ENCODE measurements at regions not wholly inside any gene's neighbourhood (a gene's known extent, or its start where the extent isn't known, plus 50 kb on each side); places are given as distances from the start of the nearest gene placed in this dataset.

GRCh38 chr1:191595170-191595569 lies 563.1 kb upstream of the RGS18 start:
- Mint-ChIP-seq H3K27ac (no peak overlapping the region), H3K4me1 (no peaks in the 10 kb centered on the region), H3K27me3 (no peaks in the 10 kb centered on the region), H3K4me3 (no peak overlapping the region), H3K36me3 (ENCODE audit: low read depth) (no peaks in the 10 kb centered on the region), H3K9me3 (peaks cover 3% of the 10 kb centered on the region)
- ChIA-PET POLR2A (no interaction called here), CTCF (no interaction called here)
- DNase-seq = no peak

GRCh38 chr1:191608367-191608766 lies 549.9 kb upstream of the RGS18 start:
- Mint-ChIP-seq H3K27me3 (no peaks in the 10 kb centered on the region), H3K9me3 (no peaks in the 10 kb centered on the region)

GRCh38 chr1:191609305-191609704 lies 549.0 kb upstream of the RGS18 start:
- CTCF ChIA-PET = no interaction called here
- POLR2A ChIA-PET = no interaction called here
- Mint-ChIP-seq H3K9me3 (peaks cover 2% of the 10 kb centered on the region), H3K4me3 (no peak overlapping the region), H3K4me1 (no peaks in the 10 kb centered on the region), H3K27ac (no peak overlapping the region), H3K27me3 (no peaks in the 10 kb centered on the region), H3K36me3 (ENCODE audit: low read depth) (no peaks in the 10 kb centered on the region)
- no peak for DNase-seq

More at GRCh38 chr1:191608367-191608766, 549.9 kb upstream of the RGS18 start:
- Mint-ChIP-seq H3K4me1 (no peaks in the 10 kb centered on the region), H3K36me3 (ENCODE audit: low read depth) (no peaks in the 10 kb centered on the region), H3K4me3 (no peak overlapping the region), H3K27ac (no peak overlapping the region)
- ChIA-PET CTCF (no interaction called here), POLR2A (no interaction called here)
- DNase-seq = no peak

GRCh38 chr1:191615101-191615821 lies 543.0 kb upstream of the RGS18 start:
- Mint-ChIP-seq H3K36me3 (ENCODE audit: low read depth) (no peaks in the 10 kb centered on the region), H3K4me1 (no peaks in the 10 kb centered on the region), H3K9me3 (peaks cover 4% of the 10 kb centered on the region), H3K4me3 (no peak overlapping the region), H3K27me3 (no peaks in the 10 kb centered on the region), H3K27ac (no peak overlapping the region)
- DNase-seq = no peak
- CTCF ChIA-PET = interaction anchor here (0.7 kb wide), 1 partner anchor 209 kb away, joined by 3 read pairs; no protein-coding TSS in a partner anchor
- POLR2A ChIA-PET = no interaction called here

- H3K27ac Mint-ChIP-seq = no peak overlapping the region
- H3K9me3 Mint-ChIP-seq = peaks cover 7% of the 10 kb centered on the region
- H3K36me3 Mint-ChIP-seq (ENCODE audit: low read depth) = no peaks in the 10 kb centered on the region
- no peak overlapping the region for H3K4me3 Mint-ChIP-seq
- ChIA-PET POLR2A (no interaction called here), CTCF (no interaction called here)
- no peak for DNase-seq
- no peaks in the 10 kb centered on the region for H3K4me1 Mint-ChIP-seq
- no peaks in the 10 kb centered on the region for H3K27me3 Mint-ChIP-seq
Observed at GRCh38 chr1:191618181-191618580, 540.1 kb upstream of the RGS18 start.

GRCh38 chr1:191620883-191621282 lies 537.4 kb upstream of the RGS18 start:
- no peaks in the 10 kb centered on the region for H3K36me3 Mint-ChIP-seq (ENCODE audit: low read depth)
- H3K9me3 Mint-ChIP-seq = peaks cover 5% of the 10 kb centered on the region
- no peaks in the 10 kb centered on the region for H3K4me1 Mint-ChIP-seq
- CTCF ChIA-PET = no interaction called here
- H3K27ac Mint-ChIP-seq = no peak overlapping the region
- no peak overlapping the region for H3K4me3 Mint-ChIP-seq
- no peaks in the 10 kb centered on the region for H3K27me3 Mint-ChIP-seq
- DNase-seq = no peak
- POLR2A ChIA-PET = no interaction called here

GRCh38 chr1:191624044-191624443 lies 534.2 kb upstream of the RGS18 start:
- ChIA-PET CTCF (no interaction called here), POLR2A (no interaction called here)
- no peak for DNase-seq
- Mint-ChIP-seq H3K27me3 (no peaks in the 10 kb centered on the region), H3K9me3 (peaks cover 3% of the 10 kb centered on the region), H3K27ac (no peak overlapping the region), H3K4me3 (no peak overlapping the region), H3K36me3 (ENCODE audit: low read depth) (no peaks in the 10 kb centered on the region), H3K4me1 (no peaks in the 10 kb centered on the region)

- no peaks in the 10 kb centered on the region for H3K27me3 Mint-ChIP-seq
- H3K27ac Mint-ChIP-seq = no peak overlapping the region
- ChIA-PET POLR2A (no interaction called here), CTCF (no interaction called here)
- DNase-seq = no peak
- no peaks in the 10 kb centered on the region for H3K4me1 Mint-ChIP-seq
- H3K9me3 Mint-ChIP-seq = peaks cover 3% of the 10 kb centered on the region
- H3K4me3 Mint-ChIP-seq = no peak overlapping the region
- no peaks in the 10 kb centered on the region for H3K36me3 Mint-ChIP-seq (ENCODE audit: low read depth)
Observed at GRCh38 chr1:191629836-191630235, 528.4 kb upstream of the RGS18 start.

- Mint-ChIP-seq H3K9me3 (peaks cover 5% of the 10 kb centered on the region), H3K4me1 (no peaks in the 10 kb centered on the region), H3K36me3 (ENCODE audit: low read depth) (no peaks in the 10 kb centered on the region), H3K27ac (no peak overlapping the region), H3K4me3 (no peak overlapping the region), H3K27me3 (no peaks in the 10 kb centered on the region)
- no peak for DNase-seq
- ChIA-PET POLR2A (no interaction called here), CTCF (no interaction called here)
Observed at GRCh38 chr1:191634801-191635508, 523.3 kb upstream of the RGS18 start.

GRCh38 chr1:191636345-191636744 lies 521.9 kb upstream of the RGS18 start:
- Mint-ChIP-seq H3K4me1 (no peaks in the 10 kb centered on the region), H3K27me3 (no peaks in the 10 kb centered on the region), H3K9me3 (peaks cover 5% of the 10 kb centered on the region), H3K27ac (no peak overlapping the region), H3K36me3 (ENCODE audit: low read depth) (no peaks in the 10 kb centered on the region), H3K4me3 (no peak overlapping the region)
- DNase-seq = no peak
- POLR2A ChIA-PET = no interaction called here
- CTCF ChIA-PET = no interaction called here

- no peak for DNase-seq
- no peaks in the 10 kb centered on the region for H3K27me3 Mint-ChIP-seq
- H3K4me1 Mint-ChIP-seq = no peaks in the 10 kb centered on the region
- H3K4me3 Mint-ChIP-seq = no peak overlapping the region
- no peaks in the 10 kb centered on the region for H3K36me3 Mint-ChIP-seq (ENCODE audit: low read depth)
- CTCF ChIA-PET = no interaction called here
- H3K9me3 Mint-ChIP-seq = no peaks in the 10 kb centered on the region
- no peak overlapping the region for H3K27ac Mint-ChIP-seq
- POLR2A ChIA-PET = no interaction called here
Observed at GRCh38 chr1:191641420-191642260, 516.6 kb upstream of the RGS18 start.

- Mint-ChIP-seq H3K27me3 (no peaks in the 10 kb centered on the region), H3K4me3 (no peak overlapping the region), H3K36me3 (ENCODE audit: low read depth) (no peaks in the 10 kb centered on the region), H3K9me3 (no peaks in the 10 kb centered on the region), H3K4me1 (no peaks in the 10 kb centered on the region), H3K27ac (no peak overlapping the region)
- no peak for DNase-seq
- CTCF ChIA-PET = no interaction called here
- POLR2A ChIA-PET = no interaction called here
Observed at GRCh38 chr1:191643060-191643459, 515.2 kb upstream of the RGS18 start.

GRCh38 chr1:191648939-191649338 lies 509.3 kb upstream of the RGS18 start:
- no peak for DNase-seq
- ChIA-PET POLR2A (no interaction called here), CTCF (no interaction called here)
- no peaks in the 10 kb centered on the region for H3K27me3 Mint-ChIP-seq
- H3K27ac Mint-ChIP-seq = no peak overlapping the region
- no peak overlapping the region for H3K4me3 Mint-ChIP-seq
- no peaks in the 10 kb centered on the region for H3K36me3 Mint-ChIP-seq (ENCODE audit: low read depth)
- peaks cover 5% of the 10 kb centered on the region for H3K9me3 Mint-ChIP-seq
- no peaks in the 10 kb centered on the region for H3K4me1 Mint-ChIP-seq
